ENCODE measurements at regions not wholly inside any gene's neighbourhood (a gene's known extent, or its start where the extent isn't known, plus 50 kb on each side); places are given as distances from the start of the nearest gene placed in this dataset.
A peak's percentile ranks its signal among the peaks of the same experiment; 100 is the strongest.
"Not testable (repeated sequence)": the region's sequence is repeated elsewhere in the genome, so short reads cannot be mapped to it uniquely, and the experiment has no call there.

- Histone ChIP-seq H3K27me3 (replicated peaks) (no peaks in the 10 kb centered on the region), H3K9me3 (replicated peaks) (no peaks in the 10 kb centered on the region; the same call in 1 of the 2 replicates), H3K36me3 (no peaks in the 10 kb centered on the region), H3K4me1 (replicated peaks) (peaks cover 31% of the 10 kb centered on the region), H3K4me3 (no peak overlapping the region), H3K27ac (peak overlapping the region; percentile 81)
- DNase-seq (ENCODE audit: low read depth in 1 of 2, low spot score in 2 of 2): peak; percentile 65 to 84
Observed at GRCh38 chr15:93358166-93359059, 269.4 kb upstream of the RGMA start.

- no peaks in the 10 kb centered on the region for H3K27me3 ChIP-seq (replicated peaks)
- H3K4me3 ChIP-seq: no peak overlapping the region
- H3K9me3 ChIP-seq (replicated peaks): no peaks in the 10 kb centered on the region
- no peaks in the 10 kb centered on the region for H3K36me3 ChIP-seq
- H3K27ac ChIP-seq: no peak overlapping the region
- no peak for DNase-seq (ENCODE audit: low read depth in 1 of 2, low spot score in 2 of 2)
- H3K4me1 ChIP-seq (replicated peaks): no peaks in the 10 kb centered on the region
Observed at GRCh38 chr15:93348711-93349545, 259.9 kb upstream of the RGMA start.

GRCh38 chr15:93347986-93348385 is 259.0 kb upstream of the RGMA start:
- Histone ChIP-seq H3K4me3 (no peak overlapping the region), H3K9me3 (replicated peaks) (no peaks in the 10 kb centered on the region), H3K4me1 (replicated peaks) (no peaks in the 10 kb centered on the region), H3K27me3 (replicated peaks) (no peaks in the 10 kb centered on the region), H3K36me3 (no peaks in the 10 kb centered on the region), H3K27ac (no peak overlapping the region)
- no peak for DNase-seq (ENCODE audit: low read depth in 1 of 2, low spot score in 2 of 2)

GRCh38 chr15:93345981-93346380 is 257.0 kb upstream of the RGMA start:
- Histone ChIP-seq H3K4me1 (replicated peaks) (no peaks in the 10 kb centered on the region), H3K36me3 (no peaks in the 10 kb centered on the region), H3K27me3 (replicated peaks) (no peaks in the 10 kb centered on the region), H3K9me3 (replicated peaks) (no peaks in the 10 kb centered on the region), H3K4me3 (no peak overlapping the region), H3K27ac (no peak overlapping the region)
- no peak for DNase-seq (ENCODE audit: low read depth in 1 of 2, low spot score in 2 of 2)

- not testable (repeated sequence) for H3K9me3 ChIP-seq (replicated peaks); H3K27me3 ChIP-seq (replicated peaks); H3K4me3 ChIP-seq; H3K4me1 ChIP-seq (replicated peaks); DNase-seq (ENCODE audit: low read depth in 1 of 2, low spot score in 2 of 2); H3K27ac ChIP-seq; H3K36me3 ChIP-seq
Observed at GRCh38 chr15:93343402-93343801, 254.4 kb upstream of the RGMA start.

GRCh38 chr15:93341164-93341563 is 252.2 kb upstream of the RGMA start:
- no peak for DNase-seq (ENCODE audit: low read depth in 1 of 2, low spot score in 2 of 2)
- Histone ChIP-seq H3K4me3 (no peak overlapping the region), H3K4me1 (replicated peaks) (no peaks in the 10 kb centered on the region), H3K36me3 (no peaks in the 10 kb centered on the region), H3K9me3 (replicated peaks) (no peaks in the 10 kb centered on the region), H3K27ac (no peak overlapping the region), H3K27me3 (replicated peaks) (no peaks in the 10 kb centered on the region)

- no peak overlapping the region for H3K4me3 ChIP-seq
- H3K4me1 ChIP-seq (replicated peaks): no peaks in the 10 kb centered on the region
- H3K36me3 ChIP-seq: no peaks in the 10 kb centered on the region
- no peak for DNase-seq (ENCODE audit: low read depth in 1 of 2, low spot score in 2 of 2)
- H3K9me3 ChIP-seq (replicated peaks): no peaks in the 10 kb centered on the region
- no peaks in the 10 kb centered on the region for H3K27me3 ChIP-seq (replicated peaks)
- no peak overlapping the region for H3K27ac ChIP-seq
Observed at GRCh38 chr15:93340406-93340805, 251.4 kb upstream of the RGMA start.

- Histone ChIP-seq H3K27me3 (replicated peaks) (no peaks in the 10 kb centered on the region), H3K27ac (no peak overlapping the region), H3K4me3 (no peak overlapping the region), H3K9me3 (replicated peaks) (no peaks in the 10 kb centered on the region), H3K4me1 (replicated peaks) (no peaks in the 10 kb centered on the region), H3K36me3 (no peaks in the 10 kb centered on the region)
- DNase-seq (ENCODE audit: low read depth in 1 of 2, low spot score in 2 of 2): no peak
Observed at GRCh38 chr15:93333796-93334195, 244.8 kb upstream of the RGMA start.

GRCh38 chr15:93333126-93333525 is 244.1 kb upstream of the RGMA start:
- not testable (repeated sequence) for DNase-seq (ENCODE audit: low read depth in 1 of 2, low spot score in 2 of 2); H3K9me3 ChIP-seq (replicated peaks); H3K27me3 ChIP-seq (replicated peaks); H3K36me3 ChIP-seq; H3K4me3 ChIP-seq; H3K4me1 ChIP-seq (replicated peaks); H3K27ac ChIP-seq

GRCh38 chr15:93332168-93332553 is 243.2 kb upstream of the RGMA start:
- no peaks in the 10 kb centered on the region for H3K9me3 ChIP-seq (replicated peaks)
- H3K4me3 ChIP-seq: no peak overlapping the region
- no peak for DNase-seq (ENCODE audit: low read depth in 1 of 2, low spot score in 2 of 2)
- no peak overlapping the region for H3K27ac ChIP-seq
- H3K27me3 ChIP-seq (replicated peaks): no peaks in the 10 kb centered on the region
- no peaks in the 10 kb centered on the region for H3K4me1 ChIP-seq (replicated peaks)
- no peaks in the 10 kb centered on the region for H3K36me3 ChIP-seq

- Histone ChIP-seq H3K27ac (no peak overlapping the region), H3K9me3 (replicated peaks) (no peaks in the 10 kb centered on the region), H3K36me3 (no peaks in the 10 kb centered on the region), H3K27me3 (replicated peaks) (no peaks in the 10 kb centered on the region), H3K4me1 (replicated peaks) (no peaks in the 10 kb centered on the region), H3K4me3 (no peak overlapping the region)
- DNase-seq (ENCODE audit: low read depth in 1 of 2, low spot score in 2 of 2): no peak
Observed at GRCh38 chr15:93331545-93332167, 242.6 kb upstream of the RGMA start.

- no peak overlapping the region for H3K27ac ChIP-seq
- H3K9me3 ChIP-seq (replicated peaks): no peaks in the 10 kb centered on the region
Observed at GRCh38 chr15:93330912-93331544, 242.0 kb upstream of the RGMA start.

GRCh38 chr15:93327364-93327763 is 238.4 kb upstream of the RGMA start:
- H3K27ac ChIP-seq: no peak overlapping the region
- H3K4me1 ChIP-seq (replicated peaks): peaks cover 2% of the 10 kb centered on the region
- no peaks in the 10 kb centered on the region for H3K27me3 ChIP-seq (replicated peaks)

More at GRCh38 chr15:93330912-93331544, 242.0 kb upstream of the RGMA start:
- Histone ChIP-seq H3K4me1 (replicated peaks) (no peaks in the 10 kb centered on the region), H3K4me3 (no peak overlapping the region), H3K27me3 (replicated peaks) (no peaks in the 10 kb centered on the region), H3K36me3 (no peaks in the 10 kb centered on the region)
- DNase-seq (ENCODE audit: low read depth in 1 of 2, low spot score in 2 of 2): no peak

More at GRCh38 chr15:93327364-93327763, 238.4 kb upstream of the RGMA start:
- no peaks in the 10 kb centered on the region for H3K9me3 ChIP-seq (replicated peaks)
- no peak overlapping the region for H3K4me3 ChIP-seq
- no peak for DNase-seq (ENCODE audit: low read depth in 1 of 2, low spot score in 2 of 2)
- no peaks in the 10 kb centered on the region for H3K36me3 ChIP-seq

All from SJSA1 (cell line).